ENCODE measurements at regions not wholly inside any gene's neighbourhood (a gene's known extent, or its start where the extent isn't known, plus 50 kb on each side); places are given as distances from the start of the nearest gene placed in this dataset.

DNA sequence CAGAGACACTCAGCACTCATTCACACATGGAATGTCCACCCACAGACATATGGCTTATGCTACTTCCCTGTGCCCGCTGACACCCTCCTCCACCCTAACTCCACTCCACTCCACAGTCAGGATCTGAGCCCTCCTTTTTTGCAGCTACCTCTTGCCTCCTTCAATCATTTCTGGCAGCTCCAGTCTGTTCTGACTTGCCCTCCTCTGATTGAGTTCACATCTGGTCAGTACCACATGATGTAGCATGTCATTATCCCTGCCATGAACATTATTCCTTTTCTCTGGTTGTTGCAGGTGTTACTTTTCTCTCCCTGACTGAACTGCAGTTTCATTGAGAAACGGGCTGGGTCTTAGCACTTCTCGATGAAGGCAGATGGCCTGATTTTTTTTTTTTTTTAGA, 130.1 kb upstream of the EGR2 start:
- Histone ChIP-seq H3K79me1 (ENCODE audit: low read depth in 1 of 2, low read length in 2 of 2) (no peaks in the 10 kb centered on the region), H4K20me1 (ENCODE audit: insufficient read depth, low read length) (no peaks in the 10 kb centered on the region), H3K18ac (ENCODE audit: low read depth, low read length) (no peak overlapping the region), H2BK5ac (ENCODE audit: low read depth, low read length, poor library complexity, severe bottlenecking) (no peak overlapping the region), H2BK20ac (ENCODE audit: low read depth, low read length) (no peak overlapping the region), H2BK15ac (ENCODE audit: low read depth, low read length) (no peak overlapping the region), H3K56ac (ENCODE audit: extremely low read depth, insufficient read depth, low read length) (no peak overlapping the region), H4K8ac (ENCODE audit: low read depth in 2 of 2, low read length in 2 of 2) (no peak overlapping the region), H3K14ac (replicated peaks; ENCODE audit: low read depth, low read length) (no peak overlapping the region), H3K4ac (ENCODE audit: low read depth, low read length) (no peak overlapping the region), H2AFZ (replicated peaks; ENCODE audit: low read length, poor library complexity) (no peak overlapping the region), H3K4me1 (ENCODE audit: control insufficient read depth, insufficient read depth, low read length) (no peaks in the 10 kb centered on the region), H3K27me3 (ENCODE audit: control insufficient read depth, insufficient read depth, low read length) (peaks cover 2% of the 10 kb centered on the region; the same call in 1 of the 2 replicates), H3K4me3 (ENCODE audit: insufficient read depth, low read depth, low read length) (no peak overlapping the region), H3K9me3 (ENCODE audit: control insufficient read depth, insufficient read depth, low read length) (no peaks in the 10 kb centered on the region), H3K9me1 (ENCODE audit: insufficient read depth, low read length) (no peaks in the 10 kb centered on the region), H3K27ac (ENCODE audit: insufficient read depth, low read length) (no peak overlapping the region), H2AK5ac (ENCODE audit: low read depth, low read length) (no peak overlapping the region), H3K9ac (ENCODE audit: low read depth, low read length) (no peak overlapping the region), H2AK9ac (replicated peaks; ENCODE audit: low read depth, low read length, poor library complexity) (no peak overlapping the region), H3K4me2 (ENCODE audit: low read depth, low read length) (no peak overlapping the region), H3K36me3 (ENCODE audit: control insufficient read depth, insufficient read depth, low read length) (no peaks in the 10 kb centered on the region), H3K23ac (ENCODE audit: low read depth, low read length) (no peak overlapping the region), H2BK120ac (ENCODE audit: low read depth, low read length) (no peak overlapping the region), H4K5ac (ENCODE audit: low read depth, low read length) (no peak overlapping the region), H4K91ac (ENCODE audit: insufficient read depth, low read depth, low read length) (no peak overlapping the region)
- dilution Hi-C loops (cut with HindIII; ENCODE audit: low sequenced_read_pairs, unreplicated experiment) (no loop called here), intact Hi-C loops (cut with micrococcal nuclease) (no loop called here), in situ Hi-C loops (cut with MboI; ENCODE audit: low sequenced_read_pairs) (no loop called here)
- 83% methylated on average over 1 of the region's 3 CpGs; no CpG with 5 or more reads in 1 of the 2 experiments for whole genome bisulfite sequencing, 2 experiments (ENCODE audit: extremely low coverage in 2 of 2, insufficient read length in 1 of 2)
- TF ChIP-seq, protein P1, sequence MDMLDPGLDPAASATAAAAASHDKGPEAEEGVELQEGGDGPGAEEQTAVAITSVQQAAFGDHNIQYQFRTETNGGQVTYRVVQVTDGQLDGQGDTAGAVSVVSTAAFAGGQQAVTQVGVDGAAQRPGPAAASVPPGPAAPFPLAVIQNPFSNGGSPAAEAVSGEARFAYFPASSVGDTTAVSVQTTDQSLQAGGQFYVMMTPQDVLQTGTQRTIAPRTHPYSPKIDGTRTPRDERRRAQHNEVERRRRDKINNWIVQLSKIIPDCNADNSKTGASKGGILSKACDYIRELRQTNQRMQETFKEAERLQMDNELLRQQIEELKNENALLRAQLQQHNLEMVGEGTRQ (IDR thresholded peaks at IDR 0.05; ENCODE audit: low read depth, low read length): no peak
- no peak for TF ChIP-seq POLR2A (IDR thresholded peaks at IDR 0.05; ENCODE audit: low read depth, low read length)
- no peak for TF ChIP-seq MAZ (IDR thresholded peaks at IDR 0.05; ENCODE audit: borderline replicate concordance, low read depth, low read length)
- TF ChIP-seq, protein P2, sequence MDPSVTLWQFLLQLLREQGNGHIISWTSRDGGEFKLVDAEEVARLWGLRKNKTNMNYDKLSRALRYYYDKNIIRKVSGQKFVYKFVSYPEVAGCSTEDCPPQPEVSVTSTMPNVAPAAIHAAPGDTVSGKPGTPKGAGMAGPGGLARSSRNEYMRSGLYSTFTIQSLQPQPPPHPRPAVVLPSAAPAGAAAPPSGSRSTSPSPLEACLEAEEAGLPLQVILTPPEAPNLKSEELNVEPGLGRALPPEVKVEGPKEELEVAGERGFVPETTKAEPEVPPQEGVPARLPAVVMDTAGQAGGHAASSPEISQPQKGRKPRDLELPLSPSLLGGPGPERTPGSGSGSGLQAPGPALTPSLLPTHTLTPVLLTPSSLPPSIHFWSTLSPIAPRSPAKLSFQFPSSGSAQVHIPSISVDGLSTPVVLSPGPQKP (IDR thresholded peaks at IDR 0.05; ENCODE audit: borderline replicate concordance, low read depth, low read length): no peak
- TF ChIP-seq RAD21 (IDR thresholded peaks at IDR 0.05; ENCODE audit: low read length): no peak
- no peak for TF ChIP-seq RFX5 (IDR thresholded peaks at IDR 0.05; ENCODE audit: low read depth, low read length)
- no peak for TF ChIP-seq CHD1 (IDR thresholded peaks at IDR 0.05; ENCODE audit: low read depth, low read length)
- TF ChIP-seq FOS (IDR thresholded peaks at IDR 0.05; ENCODE audit: low read depth, low read length): no peak
- TF ChIP-seq MAFK (IDR thresholded peaks at IDR 0.05; ENCODE audit: low read depth, low read length): no peak
- TF ChIP-seq MXI1 (IDR thresholded peaks at IDR 0.05; ENCODE audit: borderline replicate concordance, low read depth, low read length): no peak
- TF ChIP-seq NFE2L2 (IDR thresholded peaks at IDR 0.05; ENCODE audit: low read depth, low read length): no peak
- no peak for TF ChIP-seq BHLHE40 (IDR thresholded peaks at IDR 0.05; ENCODE audit: low read depth, low read length)
- TF ChIP-seq, protein P3, sequence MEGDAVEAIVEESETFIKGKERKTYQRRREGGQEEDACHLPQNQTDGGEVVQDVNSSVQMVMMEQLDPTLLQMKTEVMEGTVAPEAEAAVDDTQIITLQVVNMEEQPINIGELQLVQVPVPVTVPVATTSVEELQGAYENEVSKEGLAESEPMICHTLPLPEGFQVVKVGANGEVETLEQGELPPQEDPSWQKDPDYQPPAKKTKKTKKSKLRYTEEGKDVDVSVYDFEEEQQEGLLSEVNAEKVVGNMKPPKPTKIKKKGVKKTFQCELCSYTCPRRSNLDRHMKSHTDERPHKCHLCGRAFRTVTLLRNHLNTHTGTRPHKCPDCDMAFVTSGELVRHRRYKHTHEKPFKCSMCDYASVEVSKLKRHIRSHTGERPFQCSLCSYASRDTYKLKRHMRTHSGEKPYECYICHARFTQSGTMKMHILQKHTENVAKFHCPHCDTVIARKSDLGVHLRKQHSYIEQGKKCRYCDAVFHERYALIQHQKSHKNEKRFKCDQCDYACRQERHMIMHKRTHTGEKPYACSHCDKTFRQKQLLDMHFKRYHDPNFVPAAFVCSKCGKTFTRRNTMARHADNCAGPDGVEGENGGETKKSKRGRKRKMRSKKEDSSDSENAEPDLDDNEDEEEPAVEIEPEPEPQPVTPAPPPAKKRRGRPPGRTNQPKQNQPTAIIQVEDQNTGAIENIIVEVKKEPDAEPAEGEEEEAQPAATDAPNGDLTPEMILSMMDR (conservative IDR thresholded peaks at IDR 0.05; ENCODE audit: low read depth, low read length): no peak
- no peak for TF ChIP-seq SMC3 (IDR thresholded peaks at IDR 0.05; ENCODE audit: low read depth, low read length)
- no peak for TF ChIP-seq RCOR1 (IDR thresholded peaks at IDR 0.05; ENCODE audit: insufficient replicate concordance, low read length)
- TF ChIP-seq CEBPB (IDR thresholded peaks at IDR 0.05; ENCODE audit: low read depth, low read length): no peak
- POLR2A ChIA-PET (ENCODE audit: unreplicated experiment): no interaction called here
- CTCF ChIA-PET: no interaction called here
- no TSS peak for BruUV-seq (replicated peaks)
- ATAC-seq (ENCODE audit: low read depth): no peak
- DNase-seq: no peak

Data from IMR-90 (cell line).